B cell (primary cell): ENCODE measurements at regions not wholly inside any gene's neighbourhood (a gene's known extent, or its start where the extent isn't known, plus 50 kb on each side); places are given as distances from the start of the nearest gene placed in this dataset.
"Not testable (repeated sequence)": the region's sequence is repeated elsewhere in the genome, so short reads cannot be mapped to it uniquely, and the experiment has no call there.

Source experiments
- EZH2 ChIP-seq: IDR thresholded peaks from 2 replicates; pipeline ENCODE4 v1.6.1; 2012; ENCODE audit warnings: borderline replicate concordance, low read depth, mild to moderate bottlenecking, moderate library complexity, low read length; ENCODE audit not compliant: insufficient read depth, poor library complexity, severe bottlenecking
- TF ChIP-seq, protein P1 (sequence below): fragments of 200-600 bp; IDR thresholded peaks from one replicate; pipeline ENCODE4 v1.8.0; 2022; ENCODE audit warnings: antibody characterized with exemption, mild to moderate bottlenecking

GRCh38 chr3:125918024-125918423 is 51.0 kb upstream of the ROPN1B start:
- TF ChIP-seq, protein P1, sequence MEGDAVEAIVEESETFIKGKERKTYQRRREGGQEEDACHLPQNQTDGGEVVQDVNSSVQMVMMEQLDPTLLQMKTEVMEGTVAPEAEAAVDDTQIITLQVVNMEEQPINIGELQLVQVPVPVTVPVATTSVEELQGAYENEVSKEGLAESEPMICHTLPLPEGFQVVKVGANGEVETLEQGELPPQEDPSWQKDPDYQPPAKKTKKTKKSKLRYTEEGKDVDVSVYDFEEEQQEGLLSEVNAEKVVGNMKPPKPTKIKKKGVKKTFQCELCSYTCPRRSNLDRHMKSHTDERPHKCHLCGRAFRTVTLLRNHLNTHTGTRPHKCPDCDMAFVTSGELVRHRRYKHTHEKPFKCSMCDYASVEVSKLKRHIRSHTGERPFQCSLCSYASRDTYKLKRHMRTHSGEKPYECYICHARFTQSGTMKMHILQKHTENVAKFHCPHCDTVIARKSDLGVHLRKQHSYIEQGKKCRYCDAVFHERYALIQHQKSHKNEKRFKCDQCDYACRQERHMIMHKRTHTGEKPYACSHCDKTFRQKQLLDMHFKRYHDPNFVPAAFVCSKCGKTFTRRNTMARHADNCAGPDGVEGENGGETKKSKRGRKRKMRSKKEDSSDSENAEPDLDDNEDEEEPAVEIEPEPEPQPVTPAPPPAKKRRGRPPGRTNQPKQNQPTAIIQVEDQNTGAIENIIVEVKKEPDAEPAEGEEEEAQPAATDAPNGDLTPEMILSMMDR, result not testable (repeated sequence)
- not testable (repeated sequence) for TF ChIP-seq EZH2
